Osteoblast (primary cell): ENCODE measurements at regions not wholly inside any gene's neighbourhood (a gene's known extent, or its start where the extent isn't known, plus 50 kb on each side); places are given as distances from the start of the nearest gene placed in this dataset.
A peak's percentile ranks its signal among the peaks of the same experiment; 100 is the strongest.

ENCODE experiments used
- DNase-seq: peaks from one replicate; pipeline ENCODE4 v3.0.0; 2011; ENCODE audit warnings: low spot score, mixed read lengths; ENCODE audit not compliant: insufficient read length; ENCODE audit errors: missing footprints
- H2AFZ ChIP-seq: 2 replicates; pipeline ENCODE4 v1.6.0; 2011; ENCODE audit warnings: mild to moderate bottlenecking, low read length
- H3K27ac ChIP-seq: 2 replicates; pipeline ENCODE4 v1.5.1; 2011; ENCODE audit warnings: mild to moderate bottlenecking, low read depth, low read length, moderate library complexity
- H3K27me3 ChIP-seq: 2 replicates; pipeline ENCODE4 v1.6.0; 2012; ENCODE audit warnings: mild to moderate bottlenecking, control low read depth, inconsistent platforms, low read length, moderate library complexity; ENCODE audit not compliant: insufficient read depth
- H3K36me3 ChIP-seq: 2 replicates; pipeline ENCODE4 v1.5.1; 2011; ENCODE audit warnings: mild to moderate bottlenecking, low read length, control low read depth, moderate library complexity; ENCODE audit not compliant: insufficient read depth
- H3K4me1 ChIP-seq: 2 replicates; pipeline ENCODE4 v1.5.1; 2011; ENCODE audit warnings: mild to moderate bottlenecking, low read length, control low read depth, moderate library complexity; ENCODE audit not compliant: insufficient read depth
- H3K4me2 ChIP-seq: 2 replicates; pipeline ENCODE4 v1.6.0; 2011; ENCODE audit warnings: mild to moderate bottlenecking, low read length; ENCODE audit not compliant: insufficient read depth
- H3K4me3 ChIP-seq: fragments of 200-600 bp; sonication (generic); 3 replicates; pipeline ENCODE4 v1.5.1; 2012; ENCODE audit warnings: mild to moderate bottlenecking, low read length, inconsistent platforms; ENCODE audit not compliant: insufficient read depth
- H3K79me2 ChIP-seq: 2 replicates; pipeline ENCODE4 v1.6.0; 2012; ENCODE audit warnings: mild to moderate bottlenecking, low read length, control low read depth, inconsistent platforms; ENCODE audit not compliant: insufficient read depth
- H3K9me3 ChIP-seq: 2 replicates; pipeline ENCODE4 v1.5.1; 2011; ENCODE audit warnings: low read depth, low read length, control low read depth
- H4K20me1 ChIP-seq: 2 replicates; pipeline ENCODE4 v1.6.0; 2012; ENCODE audit warnings: mild to moderate bottlenecking, low read length, control low read depth; ENCODE audit not compliant: insufficient read depth
- TF ChIP-seq, protein P1 (sequence below): IDR thresholded peaks from 2 replicates; pipeline ENCODE4 v1.5.1; 2011; ENCODE audit warnings: mild to moderate bottlenecking, low read depth, low read length, moderate library complexity; ENCODE audit errors: extremely low read depth

DNA sequence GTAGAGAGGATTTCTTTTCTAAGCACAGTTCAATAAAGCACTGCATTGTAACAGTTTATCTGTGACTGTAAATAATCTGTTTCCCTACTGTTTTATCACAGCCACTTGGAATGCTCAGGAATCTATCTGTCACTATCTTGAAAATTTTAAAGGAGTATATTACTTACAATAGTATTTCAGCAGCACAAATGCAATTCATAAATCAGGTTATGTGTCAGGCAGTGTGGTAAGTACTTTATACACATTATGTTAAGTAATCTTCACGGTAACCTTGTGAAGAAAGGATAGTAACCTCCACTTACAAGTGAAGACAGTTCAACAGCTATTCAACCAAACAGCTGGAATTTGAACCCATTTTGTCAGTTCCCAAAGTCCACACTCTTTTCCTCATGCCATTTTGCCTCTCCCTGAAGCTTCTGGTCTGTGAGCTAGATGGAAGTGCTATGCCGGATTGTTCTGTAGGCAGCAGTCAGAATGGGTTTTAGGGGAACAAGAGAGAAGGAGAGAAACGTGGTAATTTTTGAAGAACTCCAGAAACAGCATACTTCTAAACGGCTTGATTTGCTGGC, 125.0 kb downstream of the KLF12 start:
- TF ChIP-seq, protein P1, sequence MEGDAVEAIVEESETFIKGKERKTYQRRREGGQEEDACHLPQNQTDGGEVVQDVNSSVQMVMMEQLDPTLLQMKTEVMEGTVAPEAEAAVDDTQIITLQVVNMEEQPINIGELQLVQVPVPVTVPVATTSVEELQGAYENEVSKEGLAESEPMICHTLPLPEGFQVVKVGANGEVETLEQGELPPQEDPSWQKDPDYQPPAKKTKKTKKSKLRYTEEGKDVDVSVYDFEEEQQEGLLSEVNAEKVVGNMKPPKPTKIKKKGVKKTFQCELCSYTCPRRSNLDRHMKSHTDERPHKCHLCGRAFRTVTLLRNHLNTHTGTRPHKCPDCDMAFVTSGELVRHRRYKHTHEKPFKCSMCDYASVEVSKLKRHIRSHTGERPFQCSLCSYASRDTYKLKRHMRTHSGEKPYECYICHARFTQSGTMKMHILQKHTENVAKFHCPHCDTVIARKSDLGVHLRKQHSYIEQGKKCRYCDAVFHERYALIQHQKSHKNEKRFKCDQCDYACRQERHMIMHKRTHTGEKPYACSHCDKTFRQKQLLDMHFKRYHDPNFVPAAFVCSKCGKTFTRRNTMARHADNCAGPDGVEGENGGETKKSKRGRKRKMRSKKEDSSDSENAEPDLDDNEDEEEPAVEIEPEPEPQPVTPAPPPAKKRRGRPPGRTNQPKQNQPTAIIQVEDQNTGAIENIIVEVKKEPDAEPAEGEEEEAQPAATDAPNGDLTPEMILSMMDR = no peak
- H2AFZ ChIP-seq = no peak overlapping the region
- peaks cover 11% of the 10 kb centered on the region for H3K4me1 ChIP-seq
- H3K79me2 ChIP-seq = peaks cover 99% of the 10 kb centered on the region
- no peak overlapping the region for H3K4me2 ChIP-seq
- no peaks in the 10 kb centered on the region for H3K27me3 ChIP-seq
- no peak for DNase-seq
- H3K9me3 ChIP-seq = no peaks in the 10 kb centered on the region
- no peak overlapping the region for H3K27ac ChIP-seq
- H4K20me1 ChIP-seq = peaks cover 20% of the 10 kb centered on the region
- peaks cover 3% of the 10 kb centered on the region for H3K36me3 ChIP-seq
- H3K4me3 ChIP-seq = no peak overlapping the region

DNA sequence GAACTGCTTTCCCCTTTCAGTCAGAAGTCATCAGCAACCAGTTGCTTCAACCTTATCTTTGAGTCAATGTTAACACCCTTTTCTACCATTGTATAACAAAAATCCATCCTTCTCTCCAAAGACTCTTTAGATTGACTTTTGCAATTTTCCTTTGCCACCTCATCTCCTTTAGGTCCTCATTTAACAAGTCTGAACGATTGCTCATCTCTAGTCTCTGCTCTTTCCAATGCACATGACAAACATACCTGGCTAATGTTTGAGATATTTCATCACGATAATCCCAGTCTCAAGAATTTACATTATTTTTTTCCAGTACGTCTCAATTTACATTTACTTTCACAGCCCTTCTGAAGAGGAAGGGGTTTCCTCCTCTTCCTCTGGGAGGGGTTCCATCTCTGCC, 127.5 kb downstream of the KLF12 start:
- H2AFZ ChIP-seq = no peak overlapping the region
- peaks cover 15% of the 10 kb centered on the region for H3K4me1 ChIP-seq
- peaks cover 98% of the 10 kb centered on the region for H3K79me2 ChIP-seq
- TF ChIP-seq, protein P1 = no peak
- no peaks in the 10 kb centered on the region for H3K36me3 ChIP-seq
- H3K27ac ChIP-seq = no peak overlapping the region
- no peaks in the 10 kb centered on the region for H3K9me3 ChIP-seq
- no peak overlapping the region for H3K4me2 ChIP-seq
- H3K27me3 ChIP-seq = no peaks in the 10 kb centered on the region
- H4K20me1 ChIP-seq = peaks cover 28% of the 10 kb centered on the region
- peak; percentile 19 for DNase-seq
- no peak overlapping the region for H3K4me3 ChIP-seq

- Histone ChIP-seq H3K36me3 (no peaks in the 10 kb centered on the region), H3K9me3 (no peaks in the 10 kb centered on the region), H3K4me2 (no peak overlapping the region), H3K27me3 (no peaks in the 10 kb centered on the region), H4K20me1 (peaks cover 32% of the 10 kb centered on the region), H3K4me3 (no peak overlapping the region), H3K4me1 (peaks cover 15% of the 10 kb centered on the region), H3K79me2 (peaks cover 98% of the 10 kb centered on the region), H3K27ac (no peak overlapping the region), H2AFZ (no peak overlapping the region)
- TF ChIP-seq, protein P1 = no peak
- DNase-seq = no peak
Observed at GRCh38 chr13:74005320-74006157, 128.7 kb downstream of the KLF12 start.

DNA sequence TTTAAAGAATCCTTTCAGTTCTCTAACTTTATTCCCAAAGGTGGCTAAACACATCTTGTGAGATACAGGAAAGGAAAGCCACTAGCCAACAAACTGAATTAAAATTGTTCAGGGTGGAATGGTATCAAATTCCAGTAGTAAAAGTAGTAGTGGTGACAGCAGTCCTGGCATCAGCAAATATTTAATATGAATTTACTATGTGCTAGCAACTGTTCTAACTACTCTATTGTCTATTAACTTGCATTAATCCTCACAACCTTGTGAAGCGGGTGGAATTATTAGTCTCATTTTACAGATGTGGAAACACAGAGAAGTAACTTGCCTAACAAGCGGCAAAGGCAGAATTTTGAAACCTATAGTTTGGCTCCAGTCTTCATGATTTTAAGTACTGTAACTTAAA, 130.1 kb downstream of the KLF12 start:
- Histone ChIP-seq H4K20me1 (peaks cover 29% of the 10 kb centered on the region), H3K4me3 (no peak overlapping the region), H3K36me3 (no peaks in the 10 kb centered on the region), H3K4me2 (no peak overlapping the region), H3K79me2 (peaks cover 97% of the 10 kb centered on the region), H3K4me1 (peaks cover 15% of the 10 kb centered on the region), H3K9me3 (no peaks in the 10 kb centered on the region), H2AFZ (no peak overlapping the region), H3K27ac (no peak overlapping the region), H3K27me3 (no peaks in the 10 kb centered on the region)
- TF ChIP-seq, protein P1 = no peak
- DNase-seq = peak; percentile 42
